ENCODE measurements at regions not wholly inside any gene's neighbourhood (a gene's known extent, or its start where the extent isn't known, plus 50 kb on each side); places are given as distances from the start of the nearest gene placed in this dataset.

GRCh38 chr13:50195045-50195444, 179.8 kb downstream of the KCNRG start:
- no peak overlapping the region for H3K4me3 ChIP-seq (ENCODE audit: low read depth, low read length)
- no peak for TF ChIP-seq CTCF (IDR thresholded peaks at IDR 0.05; ENCODE audit: borderline replicate concordance, insufficient read depth, low read depth, low read length)

GRCh38 chr13:50196118-50196517, 180.9 kb downstream of the KCNRG start:
- H3K4me3 ChIP-seq (ENCODE audit: low read depth, low read length): no peak overlapping the region
- TF ChIP-seq CTCF (IDR thresholded peaks at IDR 0.05; ENCODE audit: borderline replicate concordance, insufficient read depth, low read depth, low read length): no peak

GRCh38 chr13:50197705-50198104, 182.5 kb downstream of the KCNRG start:
- TF ChIP-seq CTCF (IDR thresholded peaks at IDR 0.05; ENCODE audit: borderline replicate concordance, insufficient read depth, low read depth, low read length): no peak
- no peak overlapping the region for H3K4me3 ChIP-seq (ENCODE audit: low read depth, low read length)

- TF ChIP-seq CTCF (IDR thresholded peaks at IDR 0.05; ENCODE audit: borderline replicate concordance, insufficient read depth, low read depth, low read length): no peak
- no peak overlapping the region for H3K4me3 ChIP-seq (ENCODE audit: low read depth, low read length)
Measured at GRCh38 chr13:50198508-50198907, 183.3 kb downstream of the KCNRG start.

GRCh38 chr13:50200569-50200968, 185.3 kb downstream of the KCNRG start:
- no peak overlapping the region for H3K4me3 ChIP-seq (ENCODE audit: low read depth, low read length)
- no peak for TF ChIP-seq CTCF (IDR thresholded peaks at IDR 0.05; ENCODE audit: borderline replicate concordance, insufficient read depth, low read depth, low read length)

GRCh38 chr13:50200988-50201387, 185.7 kb downstream of the KCNRG start:
- no peak overlapping the region for H3K4me3 ChIP-seq (ENCODE audit: low read depth, low read length)
- no peak for TF ChIP-seq CTCF (IDR thresholded peaks at IDR 0.05; ENCODE audit: borderline replicate concordance, insufficient read depth, low read depth, low read length)

GRCh38 chr13:50202485-50202884, 187.2 kb downstream of the KCNRG start:
- TF ChIP-seq CTCF (IDR thresholded peaks at IDR 0.05; ENCODE audit: borderline replicate concordance, insufficient read depth, low read depth, low read length): no peak
- no peak overlapping the region for H3K4me3 ChIP-seq (ENCODE audit: low read depth, low read length)
